SJSA1 (cell line): ENCODE measurements at regions not wholly inside any gene's neighbourhood (a gene's known extent, or its start where the extent isn't known, plus 50 kb on each side); places are given as distances from the start of the nearest gene placed in this dataset.

Source experiments
- DNase-seq, 2 experiments: peaks; one replicate each; pipeline ENCODE4 v3.0.0-alpha.2; 2015 to 2020; ENCODE audit warnings: low spot score in 2 of 2, low read depth in 1 of 2
- H3K27ac ChIP-seq: fragments of 250-450 bp; sonication (Bioruptor Pico); 2 replicates; pipeline ENCODE4 v1.5.1; 2020; ENCODE audit warnings: mild to moderate bottlenecking, moderate library complexity
- H3K27me3 ChIP-seq: fragments of 250-450 bp; sonication (Bioruptor Pico); replicated peaks from 2 replicates; pipeline ENCODE4 v1.5.1; 2020; ENCODE audit warnings: mild to moderate bottlenecking, moderate library complexity
- H3K36me3 ChIP-seq: fragments of 250-450 bp; sonication (Bioruptor Pico); 2 replicates; pipeline ENCODE4 v1.5.1; 2020; ENCODE audit warnings: mild to moderate bottlenecking
- H3K4me1 ChIP-seq: fragments of 250-450 bp; sonication (Bioruptor Pico); replicated peaks from 2 replicates; pipeline ENCODE4 v1.6.1; 2021; ENCODE audit warnings: mild to moderate bottlenecking
- H3K4me3 ChIP-seq: fragments of 250-450 bp; sonication (Bioruptor Pico); 2 replicates; pipeline ENCODE4 v1.5.1; 2020; ENCODE audit warnings: mild to moderate bottlenecking
- H3K9me3 ChIP-seq: fragments of 250-450 bp; sonication (Bioruptor Pico); replicated peaks from 2 replicates; pipeline ENCODE4 v1.5.1; 2020; ENCODE audit warnings: mild to moderate bottlenecking

- no peaks in the 10 kb centered on the region; the same call in 1 of the 2 replicates for H3K9me3 ChIP-seq
- no peak for DNase-seq
- no peaks in the 10 kb centered on the region for H3K36me3 ChIP-seq
- H3K27ac ChIP-seq: no peak overlapping the region
- H3K4me3 ChIP-seq: no peak overlapping the region
- H3K4me1 ChIP-seq: no peaks in the 10 kb centered on the region
- H3K27me3 ChIP-seq: no peaks in the 10 kb centered on the region
These were observed 146.6 kb downstream of the IRX5 start for GRCh38 chr16:55077266-55077665.

GRCh38 chr16:55078153-55078552 is 147.5 kb downstream of the IRX5 start:
- H3K4me1 ChIP-seq: no peaks in the 10 kb centered on the region
- no peaks in the 10 kb centered on the region for H3K36me3 ChIP-seq
- no peak for DNase-seq
- no peak overlapping the region for H3K4me3 ChIP-seq
- H3K9me3 ChIP-seq: no peaks in the 10 kb centered on the region; the same call in 1 of the 2 replicates
- no peaks in the 10 kb centered on the region for H3K27me3 ChIP-seq
- no peak overlapping the region for H3K27ac ChIP-seq

DNA sequence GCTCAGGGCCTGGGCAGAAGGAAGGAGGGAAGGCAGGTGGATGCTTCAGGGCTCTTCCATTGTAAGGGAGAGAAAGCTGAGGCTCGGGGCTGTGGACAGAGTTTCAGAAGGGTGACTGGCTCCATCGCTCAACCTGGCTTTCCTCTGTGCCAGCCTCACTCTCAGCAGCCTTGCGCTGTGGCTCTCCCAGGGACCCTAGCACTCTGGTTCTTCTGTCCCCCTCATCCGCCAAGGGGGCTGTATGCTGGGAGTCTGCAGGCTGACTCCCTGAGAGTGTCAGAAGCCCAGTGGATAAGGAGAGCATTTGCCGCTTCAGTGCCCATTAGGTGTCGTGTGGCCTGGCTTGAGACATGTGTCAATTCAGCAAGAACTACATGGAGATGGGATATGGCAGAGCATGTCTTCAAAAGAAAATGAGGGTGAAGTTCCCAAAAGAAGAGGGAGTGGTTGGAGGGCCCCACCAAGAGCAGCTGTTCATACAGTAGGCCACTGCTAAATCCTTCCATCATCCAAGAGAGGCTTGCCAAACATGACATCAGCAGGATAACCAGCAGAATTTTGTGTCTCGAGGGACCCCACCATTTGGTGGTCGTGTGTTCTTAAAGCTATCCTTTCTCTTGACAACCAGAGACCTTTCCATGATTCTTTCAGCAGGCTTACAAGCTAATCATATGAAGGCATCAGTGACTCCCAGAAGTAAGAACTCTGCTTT is 148.2 kb downstream of the IRX5 start:
- Histone ChIP-seq H3K27ac (no peak overlapping the region), H3K4me3 (no peak overlapping the region), H3K27me3 (no peaks in the 10 kb centered on the region), H3K36me3 (no peaks in the 10 kb centered on the region), H3K9me3 (no peaks in the 10 kb centered on the region; the same call in 1 of the 2 replicates), H3K4me1 (no peaks in the 10 kb centered on the region)
- DNase-seq: no peak

GRCh38 chr16:55081622-55082590 is 151.2 kb downstream of the IRX5 start:
- Histone ChIP-seq H3K27ac (no peak overlapping the region), H3K27me3 (no peaks in the 10 kb centered on the region), H3K4me3 (no peak overlapping the region), H3K9me3 (no peaks in the 10 kb centered on the region), H3K4me1 (no peaks in the 10 kb centered on the region), H3K36me3 (no peaks in the 10 kb centered on the region)
- DNase-seq: no peak

DNA sequence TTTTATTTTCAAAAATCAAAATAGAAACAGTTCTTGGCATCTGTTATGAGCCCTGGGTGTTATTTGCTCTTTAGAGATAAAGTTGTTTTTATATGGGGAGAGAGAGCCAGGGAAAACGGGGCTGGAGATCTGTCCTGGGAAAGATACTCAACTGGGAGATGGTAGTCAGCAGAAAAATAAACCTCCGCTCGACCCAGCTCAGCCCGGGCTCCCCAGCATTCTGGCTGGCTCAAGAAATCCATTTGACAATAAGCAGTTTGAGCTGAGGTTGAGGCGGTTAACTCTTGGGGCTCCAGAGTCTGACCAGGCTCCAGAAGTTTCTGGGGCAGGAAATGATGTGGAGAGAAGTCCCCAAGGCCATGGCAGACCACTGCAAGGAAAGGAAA is 151.9 kb downstream of the IRX5 start:
- H3K4me1 ChIP-seq: no peaks in the 10 kb centered on the region
- no peaks in the 10 kb centered on the region for H3K9me3 ChIP-seq
- H3K36me3 ChIP-seq: no peaks in the 10 kb centered on the region
- DNase-seq: no peak
- H3K4me3 ChIP-seq: no peak overlapping the region
- H3K27ac ChIP-seq: no peak overlapping the region
- H3K27me3 ChIP-seq: no peaks in the 10 kb centered on the region

DNA sequence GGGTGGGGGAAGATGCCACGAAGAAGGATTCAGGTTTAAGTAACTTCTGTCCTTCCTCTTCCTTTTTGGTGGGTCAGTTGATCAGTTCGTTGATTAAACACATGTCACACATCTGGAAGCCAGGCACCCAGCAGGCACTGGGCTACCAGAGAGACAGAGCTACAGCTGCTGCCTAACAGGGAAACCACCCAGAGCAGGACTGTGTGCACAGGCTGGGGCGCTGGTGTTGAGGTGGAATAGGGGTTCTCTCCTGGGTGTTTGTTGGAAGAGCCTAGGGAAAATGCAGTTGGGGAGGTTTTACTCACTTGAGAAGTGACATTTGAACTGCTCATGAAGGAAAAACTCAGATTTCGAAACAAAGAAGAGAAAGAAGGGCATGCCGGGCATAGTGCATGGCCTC is 152.4 kb downstream of the IRX5 start:
- no peaks in the 10 kb centered on the region for H3K9me3 ChIP-seq
- H3K36me3 ChIP-seq: no peaks in the 10 kb centered on the region
- no peak overlapping the region for H3K27ac ChIP-seq
- no peaks in the 10 kb centered on the region for H3K27me3 ChIP-seq
- DNase-seq: no peak
- H3K4me1 ChIP-seq: no peaks in the 10 kb centered on the region
- no peak overlapping the region for H3K4me3 ChIP-seq

DNA sequence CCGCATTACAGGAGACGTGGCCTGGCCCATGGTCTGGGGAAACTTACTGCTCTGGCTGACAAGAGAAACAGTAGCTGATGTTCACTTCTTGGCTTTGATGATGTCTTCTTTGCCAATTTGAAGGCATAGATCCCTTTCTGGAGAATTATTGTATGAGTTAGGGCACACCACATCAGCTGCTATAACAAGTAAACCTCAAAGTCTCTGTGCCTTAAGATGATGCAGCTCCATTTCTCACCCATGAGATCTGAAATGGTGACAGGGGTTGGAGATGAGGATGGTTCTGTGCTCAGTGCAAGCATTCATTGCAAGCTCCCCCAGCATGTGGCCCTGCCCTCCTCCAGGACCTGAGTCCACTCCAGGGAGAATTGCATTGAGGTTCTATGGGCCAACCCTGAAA is 157.4 kb downstream of the IRX5 start:
- H3K4me1 ChIP-seq: no peaks in the 10 kb centered on the region

DNA sequence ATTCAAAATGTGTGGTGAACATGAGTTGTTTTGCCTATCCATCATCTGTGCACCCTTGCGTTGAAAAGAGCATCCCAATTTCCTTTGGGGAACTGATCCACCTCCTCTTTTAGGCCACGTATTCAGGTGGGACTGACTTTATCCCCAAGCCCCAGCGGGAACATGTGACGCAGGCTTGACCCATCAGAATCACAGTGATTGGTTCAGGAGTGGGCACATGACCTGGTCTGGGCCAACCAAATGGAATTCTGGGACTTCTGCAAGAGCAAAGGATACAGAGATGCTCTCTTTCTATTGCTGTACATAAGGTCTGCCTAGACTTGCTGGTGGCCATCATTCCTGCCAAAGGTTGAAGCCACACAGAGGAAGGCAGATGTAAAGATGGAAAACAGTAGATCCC is 158.9 kb downstream of the IRX5 start:
- no peak overlapping the region for H3K27ac ChIP-seq
- H3K4me3 ChIP-seq: no peak overlapping the region
- H3K27me3 ChIP-seq: no peaks in the 10 kb centered on the region
- H3K36me3 ChIP-seq: no peaks in the 10 kb centered on the region
- DNase-seq: no peak
- H3K9me3 ChIP-seq: no peaks in the 10 kb centered on the region
- no peaks in the 10 kb centered on the region for H3K4me1 ChIP-seq

More for the DNA sequence above, 157.4 kb downstream of the IRX5 start:
- H3K4me3 ChIP-seq: no peak overlapping the region
- DNase-seq: no peak
- H3K9me3 ChIP-seq: no peaks in the 10 kb centered on the region
- H3K27me3 ChIP-seq: no peaks in the 10 kb centered on the region
- H3K36me3 ChIP-seq: no peaks in the 10 kb centered on the region
- H3K27ac ChIP-seq: no peak overlapping the region

DNA sequence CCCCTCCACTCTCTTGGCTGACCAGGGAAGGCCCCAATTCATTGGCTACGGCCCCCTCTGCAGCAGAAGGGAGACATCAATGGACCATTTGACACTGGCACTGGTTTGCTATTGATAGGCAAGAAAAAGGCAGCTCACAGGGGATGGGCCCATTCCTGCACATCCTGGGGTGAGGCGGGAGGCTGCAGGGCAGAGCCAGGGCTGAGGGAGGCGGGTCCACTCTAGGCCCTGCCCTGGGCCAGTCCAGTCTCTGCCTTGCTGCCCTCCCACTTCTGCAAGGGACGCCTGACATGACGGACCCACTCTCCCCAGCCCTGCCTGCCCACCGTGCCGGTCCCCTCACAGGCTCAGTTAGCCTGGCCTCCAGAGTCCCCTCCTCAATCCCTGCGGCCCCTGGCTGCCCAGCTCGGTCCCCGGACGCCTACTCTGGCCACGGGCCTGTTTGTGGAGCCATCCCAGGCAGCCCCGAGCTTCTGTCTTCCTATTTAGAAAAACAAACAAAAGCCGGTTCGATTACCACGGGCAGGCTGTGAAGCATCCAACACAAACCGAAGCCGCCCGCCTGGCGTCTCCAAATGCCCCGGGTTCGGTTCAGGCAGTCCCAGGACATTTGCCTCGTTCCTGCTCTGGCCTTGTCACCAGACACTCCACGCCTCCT is 160.7 kb downstream of the IRX5 start:
- Histone ChIP-seq H3K4me3 (no peak overlapping the region), H3K36me3 (no peaks in the 10 kb centered on the region), H3K27me3 (no peaks in the 10 kb centered on the region), H3K9me3 (no peaks in the 10 kb centered on the region), H3K27ac (no peak overlapping the region), H3K4me1 (no peaks in the 10 kb centered on the region)
- DNase-seq: no peak

- no peaks in the 10 kb centered on the region for H3K4me1 ChIP-seq
- DNase-seq: no peak
- no peak overlapping the region for H3K27ac ChIP-seq
- no peaks in the 10 kb centered on the region for H3K27me3 ChIP-seq
- H3K9me3 ChIP-seq: no peaks in the 10 kb centered on the region
- no peak overlapping the region for H3K4me3 ChIP-seq
- no peaks in the 10 kb centered on the region for H3K36me3 ChIP-seq
These were observed 161.2 kb downstream of the IRX5 start for GRCh38 chr16:55091871-55092230.

DNA sequence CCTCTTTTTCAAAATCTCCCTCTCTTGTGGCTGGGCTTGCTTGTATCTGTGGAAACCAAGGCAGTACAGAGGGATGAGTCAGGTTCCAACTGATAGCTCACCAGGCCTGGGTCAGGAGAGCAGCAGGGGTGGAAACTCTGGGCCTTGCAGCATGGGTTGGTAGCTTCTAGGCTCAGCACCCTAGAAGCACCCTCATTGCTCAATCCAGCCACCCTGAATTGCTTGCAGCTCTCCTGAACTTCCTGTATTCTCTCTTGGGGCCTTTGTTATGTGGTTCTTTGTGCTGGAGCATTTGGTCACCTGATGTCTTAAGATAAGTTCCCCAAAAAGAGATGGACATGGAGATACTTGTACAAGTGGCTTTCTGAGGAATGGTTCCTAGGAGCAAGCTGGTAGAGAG is 169.4 kb downstream of the IRX5 start:
- Histone ChIP-seq H3K9me3 (no peaks in the 10 kb centered on the region), H3K27me3 (no peaks in the 10 kb centered on the region), H3K36me3 (no peaks in the 10 kb centered on the region), H3K4me3 (no peak overlapping the region), H3K4me1 (no peaks in the 10 kb centered on the region), H3K27ac (no peak overlapping the region)
- DNase-seq: no peak

DNA sequence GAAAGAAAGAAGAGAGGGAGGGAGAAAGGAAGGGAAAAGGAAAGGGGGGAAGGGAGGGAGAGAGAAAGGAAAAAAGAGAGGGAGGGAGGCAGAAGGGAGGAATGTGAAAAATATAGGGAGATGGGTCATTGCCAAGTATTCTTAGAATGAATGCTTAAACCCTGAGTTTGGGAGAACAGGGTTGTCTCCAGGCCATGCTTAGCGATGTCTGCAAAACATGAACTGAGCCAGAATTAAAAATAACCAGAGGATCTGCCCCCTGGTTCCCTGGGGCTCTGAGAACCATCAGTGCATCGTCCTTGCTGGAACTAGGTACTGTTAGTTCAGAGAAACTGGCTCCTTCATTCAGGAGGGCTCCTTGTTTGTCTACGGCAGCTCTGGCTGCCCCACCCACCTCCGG is 170.4 kb downstream of the IRX5 start:
- DNase-seq: no peak
- H3K9me3 ChIP-seq: no peaks in the 10 kb centered on the region
- H3K36me3 ChIP-seq: no peaks in the 10 kb centered on the region
- no peak overlapping the region for H3K4me3 ChIP-seq
- no peak overlapping the region for H3K27ac ChIP-seq
- H3K27me3 ChIP-seq: no peaks in the 10 kb centered on the region
- no peaks in the 10 kb centered on the region for H3K4me1 ChIP-seq

- H3K9me3 ChIP-seq: no peaks in the 10 kb centered on the region
- H3K27me3 ChIP-seq: no peaks in the 10 kb centered on the region
- no peak overlapping the region for H3K27ac ChIP-seq
- H3K4me1 ChIP-seq: no peaks in the 10 kb centered on the region
- no peak for DNase-seq
- no peak overlapping the region for H3K4me3 ChIP-seq
- no peaks in the 10 kb centered on the region for H3K36me3 ChIP-seq
These were observed 171.4 kb downstream of the IRX5 start for GRCh38 chr16:55102077-55102476.

GRCh38 chr16:55102531-55102930 is 171.9 kb downstream of the IRX5 start:
- no peaks in the 10 kb centered on the region for H3K4me1 ChIP-seq
- no peaks in the 10 kb centered on the region for H3K27me3 ChIP-seq
- no peaks in the 10 kb centered on the region for H3K36me3 ChIP-seq
- DNase-seq: no peak
- H3K27ac ChIP-seq: no peak overlapping the region
- H3K9me3 ChIP-seq: no peaks in the 10 kb centered on the region
- no peak overlapping the region for H3K4me3 ChIP-seq
